ENCODE measurements at regions not wholly inside any gene's neighbourhood (a gene's known extent, or its start where the extent isn't known, plus 50 kb on each side); places are given as distances from the start of the nearest gene placed in this dataset.
"Not testable (repeated sequence)": the region's sequence is repeated elsewhere in the genome, so short reads cannot be mapped to it uniquely, and the experiment has no call there.

DNA sequence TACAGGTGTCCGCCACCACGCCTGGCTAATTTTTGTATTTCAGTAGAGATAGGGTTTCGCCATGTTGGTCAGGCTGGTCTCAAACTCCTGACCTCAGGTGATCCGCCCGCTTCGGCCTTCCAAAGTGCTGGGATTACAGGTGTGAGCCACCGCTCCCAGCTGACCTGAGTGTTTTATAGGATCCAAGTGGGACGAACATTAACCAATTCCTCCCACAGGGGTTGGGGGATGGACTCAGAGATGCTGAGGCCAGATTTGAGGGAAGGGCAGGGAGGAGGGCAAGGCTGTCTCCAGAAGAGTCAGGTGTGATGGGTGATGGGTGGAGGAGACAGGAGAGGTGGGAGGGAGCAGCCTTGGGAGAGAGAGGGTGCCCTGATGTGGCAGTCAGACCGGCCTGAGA is 65.0 kb upstream of the SMAD6 start:
- not testable (repeated sequence) for DNase-seq

DNA sequence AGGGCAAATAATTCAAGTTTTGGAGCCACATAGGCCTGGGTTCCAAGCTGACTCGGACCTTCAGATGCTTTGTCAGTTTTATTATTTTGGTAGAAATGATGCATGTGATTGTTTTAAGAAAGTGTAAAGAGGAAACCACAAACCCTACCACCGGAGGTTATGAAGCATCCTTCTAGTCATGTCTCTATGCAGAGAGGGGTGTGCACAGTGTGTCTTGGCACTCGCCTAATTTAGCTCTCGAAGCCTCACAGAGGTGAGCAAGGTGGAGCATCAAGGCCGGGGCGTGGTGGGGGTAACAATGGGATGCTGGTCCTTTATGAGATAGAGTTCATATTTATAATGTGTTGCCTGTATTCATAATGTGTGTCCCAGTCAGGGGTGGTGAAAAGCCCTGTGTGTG is 63.7 kb upstream of the SMAD6 start:
- no peak for DNase-seq

DNA sequence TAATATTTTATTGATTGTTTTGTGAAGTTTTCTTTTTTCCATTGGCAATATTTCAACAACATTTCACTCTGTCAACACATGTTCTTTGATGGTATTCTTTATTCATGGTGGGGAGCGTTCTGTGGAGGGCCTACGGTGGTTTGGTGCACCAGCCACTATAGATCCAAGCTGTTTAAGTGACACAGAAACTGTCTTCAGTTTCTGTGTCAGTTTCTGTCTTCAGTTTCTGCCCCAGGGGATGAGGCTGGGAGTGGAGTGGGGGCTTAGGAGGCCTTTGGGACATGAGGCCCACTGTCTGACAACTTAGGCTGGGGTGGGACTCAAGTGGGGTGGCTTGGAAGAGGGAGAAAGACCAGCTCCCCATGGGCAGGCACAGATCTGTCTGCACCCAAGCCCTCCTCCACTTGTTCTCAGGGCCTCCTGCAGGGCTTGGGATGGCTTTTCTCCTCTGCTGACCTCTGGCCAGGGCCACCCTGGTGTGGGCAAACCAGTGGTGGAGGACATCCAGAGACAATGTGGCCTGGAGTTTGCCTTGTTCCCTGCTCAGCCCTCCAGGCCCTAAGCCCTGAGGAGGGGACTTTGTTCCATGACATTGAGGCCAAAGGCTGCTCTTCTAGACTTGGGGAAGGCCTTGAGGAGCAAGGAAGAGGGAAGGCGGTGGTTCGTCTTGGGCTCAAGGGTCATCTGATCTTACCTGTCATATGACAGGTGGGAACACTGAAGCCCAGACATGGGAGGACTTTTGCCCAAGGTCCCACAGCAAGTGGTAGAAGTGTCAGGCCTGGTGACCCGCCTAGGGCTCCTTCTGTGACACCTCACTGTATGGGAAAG is 60.3 kb upstream of the SMAD6 start:
- DNase-seq = no peak

DNA sequence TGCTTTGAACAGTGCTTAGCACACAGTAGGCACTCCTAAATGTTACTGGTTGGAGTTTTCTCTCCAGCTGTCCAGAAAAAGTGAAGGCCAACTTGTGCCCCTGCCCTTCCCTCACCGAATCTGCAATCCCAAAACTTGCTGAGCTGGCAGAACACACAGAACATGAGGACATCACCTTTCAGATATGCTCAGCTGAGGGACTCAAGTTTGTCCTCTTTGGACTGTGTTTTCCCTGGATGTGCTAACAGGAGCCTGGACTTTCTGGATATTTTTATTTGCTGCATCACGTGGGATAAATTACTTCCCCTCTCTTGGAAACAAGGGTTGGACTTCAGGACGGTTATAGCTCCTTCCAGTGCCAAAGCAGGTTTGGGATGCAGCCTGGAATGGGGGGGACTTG is 59.5 kb upstream of the SMAD6 start:
- no peak for DNase-seq

DNA sequence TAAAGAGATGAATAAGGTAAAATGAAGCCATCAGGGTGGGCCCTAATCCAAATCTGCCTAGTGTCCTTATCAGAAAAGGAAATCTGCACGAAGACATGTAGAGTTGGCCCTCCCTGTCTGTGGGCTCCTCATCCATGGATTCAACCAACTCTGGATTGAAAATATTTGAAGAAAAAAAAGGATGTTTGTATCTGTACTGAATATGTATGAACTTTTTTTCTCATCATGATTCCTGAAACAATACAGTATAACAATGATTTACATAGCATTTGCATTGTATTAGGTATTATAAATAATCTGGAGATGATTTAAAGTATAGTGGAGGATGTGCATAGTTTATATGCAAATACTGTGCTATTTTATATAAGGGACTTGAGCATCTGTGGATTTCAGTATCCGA is 59.0 kb upstream of the SMAD6 start:
- DNase-seq = no peak

DNA sequence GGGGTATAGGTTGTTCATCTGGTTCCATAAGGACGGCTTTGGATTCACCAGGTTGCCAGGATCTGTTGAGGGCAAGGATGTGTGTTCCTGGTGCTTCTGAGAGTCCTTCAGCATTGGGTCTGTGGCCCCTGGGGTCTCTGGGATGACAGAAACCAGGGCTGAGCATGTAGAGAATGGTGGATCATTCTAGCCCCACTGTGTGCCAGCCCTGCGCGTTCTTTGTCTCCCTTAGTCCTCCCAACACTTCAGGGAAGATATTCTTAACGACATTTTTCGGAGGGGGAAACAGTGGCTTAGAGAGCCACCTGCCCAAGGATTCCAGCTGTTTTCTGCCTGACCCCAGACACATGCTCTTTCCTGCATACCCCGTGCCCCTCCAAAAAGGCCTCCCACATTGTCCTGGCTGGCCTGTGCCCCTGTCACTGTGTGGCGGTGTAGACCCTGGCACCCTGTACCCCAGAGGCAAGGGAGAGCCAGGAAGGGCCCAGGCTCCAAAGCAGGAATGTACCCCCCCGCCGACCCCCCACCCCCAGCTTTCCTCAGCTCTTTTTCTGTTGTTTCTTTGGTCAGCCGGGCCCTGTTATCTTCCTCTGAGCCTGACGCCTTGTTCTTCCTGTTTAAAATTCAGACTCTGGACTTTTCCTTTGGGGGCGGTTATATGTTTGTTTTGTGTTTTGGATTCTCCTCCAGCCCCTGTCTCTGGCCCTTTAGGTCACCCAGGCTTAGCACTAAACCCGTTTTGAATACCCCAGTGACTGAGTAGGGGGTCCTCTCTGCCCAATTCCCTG is 57.8 kb upstream of the SMAD6 start:
- no peak for DNase-seq

DNA sequence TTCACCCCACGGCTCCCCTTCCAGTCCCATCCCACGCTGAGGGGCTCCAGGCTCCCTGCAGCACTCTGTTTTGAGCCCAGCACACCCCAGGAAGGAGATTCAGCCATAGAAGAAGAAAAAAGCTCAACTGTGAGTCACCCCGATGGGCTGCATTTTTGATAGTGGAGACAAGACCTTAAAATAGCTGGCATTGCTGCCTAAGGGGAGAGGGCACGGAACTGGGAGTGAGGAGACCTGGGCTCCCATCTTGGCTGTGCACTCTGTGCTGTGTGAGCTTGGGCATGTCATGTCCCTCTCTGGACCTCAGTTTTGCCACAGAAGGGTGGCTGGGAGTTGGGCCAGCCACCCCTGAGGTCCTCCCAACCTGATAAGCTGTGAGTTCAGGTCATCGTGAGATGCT is 57.2 kb upstream of the SMAD6 start:
- DNase-seq = no peak

DNA sequence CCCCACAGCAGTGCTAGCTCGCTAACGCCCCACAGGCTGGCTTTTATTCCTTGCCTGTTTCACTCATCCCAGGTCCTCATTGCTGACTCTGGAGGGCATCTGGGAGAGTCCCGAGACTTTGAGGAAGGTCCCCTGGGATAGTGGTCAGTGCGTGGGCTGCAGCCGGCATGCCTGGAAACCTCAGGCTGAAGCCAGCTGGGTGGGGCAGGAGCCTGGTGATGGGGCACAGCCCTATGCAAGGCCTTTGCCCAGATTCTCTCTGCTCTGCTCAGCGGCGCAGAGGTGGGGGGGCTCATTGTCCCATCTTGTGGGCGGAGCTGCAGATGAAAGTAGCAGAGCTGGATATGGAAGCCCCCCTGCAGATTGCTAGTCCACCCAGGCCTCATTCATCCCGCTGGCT is 55.7 kb upstream of the SMAD6 start:
- DNase-seq = no peak

DNA sequence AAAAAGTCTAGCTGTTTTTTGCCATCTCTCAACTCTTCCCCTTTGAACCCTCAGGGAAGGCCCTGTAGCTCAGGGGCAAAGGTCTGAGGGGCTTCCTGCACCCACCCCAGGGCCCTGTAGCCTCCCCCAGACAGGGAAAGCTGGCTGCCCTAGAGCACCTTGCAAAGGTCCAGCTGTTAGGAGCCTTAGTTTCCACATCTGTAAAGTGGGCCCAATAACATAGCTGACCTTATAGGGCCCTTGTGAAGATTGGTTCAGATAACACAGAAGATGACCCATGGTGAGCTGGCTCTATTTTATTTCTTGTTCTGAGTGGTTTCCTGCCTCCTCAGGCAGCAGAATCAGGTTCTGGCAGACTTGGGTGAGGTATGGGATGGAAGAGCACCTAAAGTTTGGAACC is 55.2 kb upstream of the SMAD6 start:
- DNase-seq = no peak

DNA sequence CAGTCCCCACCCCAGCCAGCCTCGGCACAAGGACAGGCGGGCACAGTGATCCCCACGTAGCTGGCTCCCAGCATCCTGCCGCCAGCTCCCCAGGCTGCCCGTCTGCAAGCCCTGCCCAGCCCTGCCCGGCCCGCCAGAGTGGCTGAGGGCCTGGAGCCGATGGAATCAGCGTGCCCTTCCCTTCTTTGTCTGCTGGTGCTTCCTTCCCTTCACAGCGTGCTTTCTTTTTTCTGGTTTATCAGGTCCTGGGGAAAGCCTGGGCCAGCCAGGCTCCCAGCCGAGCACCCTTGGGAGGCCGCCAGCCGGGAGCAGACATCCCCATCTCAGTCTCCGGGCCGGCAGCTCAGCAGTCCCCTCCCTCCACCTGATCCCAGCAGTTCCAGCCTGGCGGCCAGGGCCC is 54.7 kb upstream of the SMAD6 start:
- DNase-seq = no peak

DNA sequence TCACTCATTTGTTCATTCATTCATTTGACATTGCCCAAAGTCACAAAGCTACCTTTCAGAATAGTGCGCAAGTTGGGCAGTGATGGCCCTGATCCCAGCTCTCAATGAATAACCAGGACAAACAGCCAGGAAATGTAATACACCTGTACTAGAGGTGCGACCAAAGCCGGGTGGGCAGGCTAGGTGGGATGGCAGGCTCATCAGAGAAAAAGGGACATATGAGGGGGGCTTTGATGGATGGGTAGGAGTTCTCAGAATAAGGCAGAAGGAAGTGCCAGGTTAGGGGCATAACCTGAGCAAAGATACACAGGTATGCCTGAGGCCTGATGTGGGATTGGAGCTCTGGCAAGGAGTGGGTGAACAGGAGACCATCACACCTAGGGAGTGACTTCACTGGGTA is 53.4 kb upstream of the SMAD6 start:
- DNase-seq = no peak

DNA sequence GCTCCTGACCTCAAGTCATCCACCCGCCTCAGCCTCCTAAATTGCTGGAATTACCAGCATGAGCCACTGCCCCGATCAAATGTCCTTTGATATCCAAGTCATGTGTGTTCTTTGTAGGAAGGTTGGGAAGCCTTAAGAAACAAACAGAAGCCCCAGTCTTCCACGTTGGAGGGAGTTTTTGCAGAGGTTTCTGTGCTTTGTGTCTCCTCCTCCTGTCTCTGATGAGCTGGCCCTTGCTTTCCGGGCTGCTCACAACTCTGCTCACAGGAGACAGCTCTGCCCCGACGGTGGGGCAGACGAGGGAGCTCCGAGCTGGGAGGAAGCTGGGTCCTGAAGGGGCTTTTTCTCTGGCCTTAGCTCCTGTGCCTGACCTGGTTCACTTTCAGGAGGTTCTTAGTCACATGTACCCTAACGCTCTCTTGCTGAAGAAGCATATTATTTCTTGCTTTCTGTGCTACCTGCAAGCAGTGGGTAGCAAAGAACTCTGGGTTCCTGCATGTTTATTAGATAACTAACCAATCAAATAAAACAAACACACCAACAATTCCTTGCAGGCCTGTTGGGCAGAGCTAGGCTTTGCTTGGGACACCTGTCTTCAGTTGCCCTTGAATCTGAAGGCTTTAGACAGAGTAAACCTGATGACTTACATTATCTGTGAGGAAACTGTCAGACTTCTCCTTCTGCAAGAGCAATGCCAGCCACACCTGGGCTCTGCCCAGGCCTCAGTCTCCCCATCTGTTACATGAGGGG is 52.6 kb upstream of the SMAD6 start:
- no peak for DNase-seq

DNA sequence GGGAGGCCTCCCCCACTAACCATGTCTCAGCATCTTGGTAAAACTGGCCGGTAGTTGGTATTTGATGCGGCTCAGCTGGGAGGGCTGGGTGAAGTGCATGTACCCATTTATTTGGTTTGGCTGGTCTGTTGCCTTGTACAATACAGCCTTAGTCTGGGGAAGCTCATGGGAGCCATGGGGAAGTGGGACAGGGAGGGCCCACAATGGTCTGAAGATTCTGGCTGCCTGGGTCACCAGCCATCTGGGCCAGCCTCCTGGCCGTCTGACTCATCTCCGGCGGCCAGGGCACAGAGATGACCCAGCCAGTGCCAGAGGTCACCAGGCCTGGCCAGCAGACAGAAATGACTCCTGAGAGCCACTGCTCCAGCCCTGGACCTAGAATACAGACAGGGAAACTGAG is 51.6 kb upstream of the SMAD6 start:
- DNase-seq = no peak

DNA sequence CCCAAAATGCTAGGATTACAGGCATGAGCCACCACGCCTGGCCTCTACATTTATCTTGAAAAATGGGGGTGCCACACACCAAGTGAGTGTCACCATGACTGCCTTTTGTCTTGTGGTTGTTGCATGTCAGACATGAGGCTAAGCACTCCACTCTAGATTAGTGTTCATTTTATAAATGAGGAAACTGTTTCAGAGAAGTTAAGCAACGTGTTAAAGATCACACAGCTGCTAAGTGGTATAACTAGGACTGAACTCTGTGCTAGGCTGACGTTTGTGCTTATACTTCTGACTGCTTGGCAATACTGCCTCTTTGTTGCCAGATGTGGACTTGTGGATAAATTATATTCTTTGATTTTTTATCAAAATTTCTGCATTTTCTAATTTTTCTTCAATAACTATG is 50.8 kb upstream of the SMAD6 start:
- DNase-seq = no peak

DNA sequence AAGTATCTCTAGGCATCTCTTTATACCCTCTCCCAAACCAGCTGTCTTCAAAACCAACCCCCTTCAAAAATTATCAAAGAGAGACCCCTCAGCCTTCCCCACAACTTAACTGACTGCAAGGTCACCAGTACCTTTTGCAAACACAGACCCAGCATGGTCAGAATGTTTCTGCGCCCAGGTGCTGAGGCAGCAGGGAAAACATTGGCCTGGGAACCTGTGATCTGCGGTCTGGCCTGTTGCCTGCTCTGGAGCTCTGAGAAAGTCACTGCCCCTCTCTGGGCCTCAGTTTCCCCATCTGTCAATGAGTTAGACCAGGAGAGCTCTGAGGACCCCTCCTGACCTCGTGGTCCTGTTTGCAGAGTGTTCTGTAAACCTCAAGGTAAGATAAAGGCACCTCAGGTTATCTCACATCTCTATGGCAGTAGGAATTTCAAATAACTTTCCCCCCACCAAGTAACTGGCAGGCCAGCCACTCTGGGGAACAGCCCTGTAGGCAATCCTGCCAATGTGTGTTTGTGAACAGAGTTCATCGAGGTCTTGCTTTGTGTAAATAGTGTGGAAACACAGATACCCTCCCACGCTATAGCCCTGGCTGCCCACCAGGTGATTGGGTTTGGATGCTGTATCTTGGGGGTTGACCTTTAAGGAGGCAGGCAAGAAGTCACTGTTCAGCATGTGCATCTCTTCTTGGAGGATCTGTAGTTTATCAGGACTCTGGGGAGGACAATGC is 50.0 kb upstream of the SMAD6 start:
- no peak for DNase-seq
